ENCODE measurements at regions not wholly inside any gene's neighbourhood (a gene's known extent, or its start where the extent isn't known, plus 50 kb on each side); places are given as distances from the start of the nearest gene placed in this dataset.
"Not testable (repeated sequence)": the region's sequence is repeated elsewhere in the genome, so short reads cannot be mapped to it uniquely, and the experiment has no call there.

- DNase-seq = no peak
These were observed 55.1 kb upstream of the TLR4 start for GRCh38 chr9:117649126-117649525.

- no peak for DNase-seq
These were observed 59.1 kb upstream of the TLR4 start for GRCh38 chr9:117644932-117645636.

- no peak for DNase-seq
These were observed 59.9 kb upstream of the TLR4 start for GRCh38 chr9:117644133-117644931.

- no peak for DNase-seq
These were observed 60.9 kb upstream of the TLR4 start for GRCh38 chr9:117643288-117643654.

GRCh38 chr9:117642571-117643287 lies 61.5 kb upstream of the TLR4 start:
- DNase-seq = not testable (repeated sequence)

- no peak for DNase-seq
These were observed 67.5 kb upstream of the TLR4 start for GRCh38 chr9:117636681-117637080.

GRCh38 chr9:117625154-117625553 lies 79.0 kb upstream of the TLR4 start:
- DNase-seq = no peak

GRCh38 chr9:117624106-117624505 lies 80.1 kb upstream of the TLR4 start:
- DNase-seq = no peak

GRCh38 chr9:117622347-117622746 lies 81.9 kb upstream of the TLR4 start:
- no peak for DNase-seq

- no peak for DNase-seq
These were observed 87.8 kb upstream of the TLR4 start for GRCh38 chr9:117616431-117616831.

- DNase-seq = no peak
These were observed 91.9 kb upstream of the TLR4 start for GRCh38 chr9:117612317-117612716.

GRCh38 chr9:117597977-117598376 lies 106.2 kb upstream of the TLR4 start:
- DNase-seq = no peak

- no peak for DNase-seq
These were observed 107.5 kb upstream of the TLR4 start for GRCh38 chr9:117596678-117597077.

GRCh38 chr9:117595650-117596049 lies 108.6 kb upstream of the TLR4 start:
- no peak for DNase-seq

GRCh38 chr9:117587263-117587662 lies 116.9 kb upstream of the TLR4 start:
- DNase-seq = no peak

- no peak for DNase-seq
These were observed 130.1 kb upstream of the TLR4 start for GRCh38 chr9:117574099-117574498.

- no peak for DNase-seq
These were observed 139.4 kb upstream of the TLR4 start for GRCh38 chr9:117564839-117565238.

GRCh38 chr9:117561761-117562160 lies 142.4 kb upstream of the TLR4 start:
- DNase-seq = no peak

- DNase-seq = no peak
These were observed 141.2 kb upstream of the ASTN2 start for GRCh38 chr9:117555964-117556629.

GRCh38 chr9:117552811-117553210 lies 138.0 kb upstream of the ASTN2 start:
- no peak for DNase-seq

- DNase-seq = no peak
These were observed 136.3 kb upstream of the ASTN2 start for GRCh38 chr9:117551171-117551570.

GRCh38 chr9:117549444-117549843 lies 134.6 kb upstream of the ASTN2 start:
- no peak for DNase-seq

- DNase-seq = no peak
These were observed 133.7 kb upstream of the ASTN2 start for GRCh38 chr9:117548556-117548955.

Measured in NCI-H187 (cell line).